GM23248 (cell line): ENCODE measurements at regions not wholly inside any gene's neighbourhood (a gene's known extent, or its start where the extent isn't known, plus 50 kb on each side); places are given as distances from the start of the nearest gene placed in this dataset.

ENCODE experiments used
- EZH2 ChIP-seq: fragments of 200-600 bp; sonication (generic); IDR thresholded peaks from 2 replicates; pipeline ENCODE4 v1.6.1; 2018; ENCODE audit warnings: antibody characterized with exemption, mild to moderate bottlenecking; ENCODE audit not compliant: insufficient read depth, poor library complexity, severe bottlenecking
- EZH2phosphoT487 ChIP-seq: fragments of 200-600 bp; sonication (generic); IDR thresholded peaks from 2 replicates; pipeline ENCODE4 v1.6.1; 2018; ENCODE audit warnings: antibody characterized with exemption, moderate library complexity, mild to moderate bottlenecking, low read depth; ENCODE audit not compliant: insufficient read depth

GRCh38 chr16:79326549-79326948 lies 274.0 kb downstream of the MAF start:
- TF ChIP-seq EZH2 (no peak), EZH2phosphoT487 (no peak)
